Keratinocyte (primary cell): ENCODE measurements at regions not wholly inside any gene's neighbourhood (a gene's known extent, or its start where the extent isn't known, plus 50 kb on each side); places are given as distances from the start of the nearest gene placed in this dataset.

Experiments
- DNase-seq: peaks from one replicate; pipeline ENCODE4 v3.0.0-alpha.2; 2011; ENCODE audit warnings: low read depth, missing footprints, low spot score
- FAIRE-seq: peaks from 2 replicates; lab custom pipeline; 2011; peaks lifted over from hg19 to GRCh38; lab: Jason Lieb, UNC
- H2AFZ ChIP-seq: 2 replicates; pipeline ENCODE4 v1.6.0; 2012; ENCODE audit warnings: low read length, control low read depth, inconsistent platforms; ENCODE audit not compliant: control insufficient read depth
- H3K27ac ChIP-seq: 2 replicates; pipeline ENCODE4 v1.5.1; 2011; ENCODE audit warnings: low read length; ENCODE audit not compliant: control insufficient read depth, insufficient read depth
- H3K27me3 ChIP-seq: 3 replicates; pipeline ENCODE4 v1.6.0; 2011; ENCODE audit warnings: low read length; ENCODE audit not compliant: control insufficient read depth, insufficient read depth; ENCODE audit errors: extremely low read depth
- H3K36me3 ChIP-seq, 2 experiments: 2 replicates in 1 of 2; 3 replicates in 1 of 2; pipeline ENCODE4 v1.5.1; 2011; ENCODE audit warnings: low read length in 2 of 2, mild to moderate bottlenecking in 1 of 2; ENCODE audit not compliant: control insufficient read depth in 2 of 2, insufficient read depth in 2 of 2; ENCODE audit errors: extremely low read depth in 1 of 2
- H3K4me1 ChIP-seq: 3 replicates; pipeline ENCODE4 v1.5.1; 2011; ENCODE audit warnings: low read length; ENCODE audit not compliant: control insufficient read depth, insufficient read depth; ENCODE audit errors: extremely low read depth
- H3K4me2 ChIP-seq: 3 replicates; pipeline ENCODE4 v1.6.0; 2011; ENCODE audit warnings: low read depth, low read length; ENCODE audit not compliant: control insufficient read depth, insufficient read depth; ENCODE audit errors: extremely low read depth
- H3K4me3 ChIP-seq, 3 experiments: fragments of 200-600 bp in 1 of 3; sonication (generic) in 1 of 3; 2 replicates in 2 of 3; 3 replicates in 1 of 3; pipeline ENCODE4 v1.5.1; 2011 to 2016; ENCODE audit warnings: low read length in 3 of 3, mild to moderate bottlenecking in 3 of 3, control low read depth in 2 of 3, inconsistent platforms in 1 of 3, low read depth in 1 of 3, mixed read lengths in 1 of 3, mixed run types in 1 of 3, moderate library complexity in 1 of 3; ENCODE audit not compliant: control insufficient read depth in 2 of 3, insufficient read depth in 2 of 3; ENCODE audit errors: extremely low read depth in 1 of 3
- H3K79me2 ChIP-seq: 2 replicates; pipeline ENCODE4 v1.6.0; 2012; ENCODE audit warnings: low read length; ENCODE audit not compliant: control insufficient read depth, insufficient read depth
- H3K9ac ChIP-seq: 3 replicates; pipeline ENCODE4 v1.6.0; 2011; ENCODE audit warnings: low read length; ENCODE audit not compliant: control insufficient read depth, insufficient read depth; ENCODE audit errors: extremely low read depth
- H3K9me1 ChIP-seq: 3 replicates; pipeline ENCODE4 v1.6.0; 2011; ENCODE audit warnings: low read length; ENCODE audit not compliant: control insufficient read depth, insufficient read depth; ENCODE audit errors: extremely low read depth
- H3K9me3 ChIP-seq: 2 replicates; pipeline ENCODE4 v1.5.1; 2012; ENCODE audit warnings: low read depth, low read length; ENCODE audit not compliant: control insufficient read depth
- H4K20me1 ChIP-seq: 3 replicates; pipeline ENCODE4 v1.6.0; 2011; ENCODE audit warnings: low read length; ENCODE audit not compliant: control insufficient read depth, insufficient read depth; ENCODE audit errors: extremely low read depth
- EZH2 ChIP-seq: IDR thresholded peaks from one replicate; pipeline ENCODE4 v1.6.1; 2012; ENCODE audit warnings: inconsistent platforms, mild to moderate bottlenecking, low read length, moderate library complexity
- dilution Hi-C: fragments of 300-500 bp; cut with MboI; formaldehyde crosslinking; loops from one replicate; pipeline ENCODE4 v1.7.0; 2020; ENCODE audit warnings: low sequenced_read_pairs; ENCODE audit not compliant: extremely low pct_ligation_motif_present
- TF ChIP-seq, protein P1 (sequence below), 3 experiments: IDR thresholded peaks in 1 of 3; conservative IDR thresholded peaks in 1 of 3; optimal IDR thresholded peaks in 1 of 3; 2 replicates in 2 of 3; 3 replicates in 1 of 3; pipeline versions ENCODE3 to v1.5.1; 2011; ENCODE audit warnings: low read length in 3 of 3, mild to moderate bottlenecking in 3 of 3, moderate library complexity in 2 of 3, control low read depth in 1 of 3, inconsistent platforms in 1 of 3; ENCODE audit not compliant: insufficient read depth in 2 of 3; ENCODE audit errors: extremely low read depth in 1 of 3

DNA sequence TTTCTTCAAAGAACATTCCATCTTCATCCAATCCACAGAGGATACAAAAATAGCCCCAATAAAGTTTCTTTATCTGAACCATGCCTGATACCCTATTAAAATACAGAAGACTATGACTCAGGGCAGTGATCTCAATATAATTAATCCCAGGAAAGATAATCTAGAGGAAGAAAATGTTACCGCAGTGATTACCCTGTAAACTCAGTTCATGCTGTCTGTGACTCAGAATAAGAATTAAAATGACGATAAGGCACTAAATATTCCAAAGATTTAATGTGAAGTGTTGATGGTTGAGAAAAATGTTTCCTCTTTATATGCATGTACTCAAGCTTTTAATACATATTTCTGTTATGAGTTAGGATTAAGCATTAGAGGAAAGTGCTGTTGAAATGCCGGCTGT lies 88.6 kb upstream of the LYPLAL1 start:
- no peak for DNase-seq
- FAIRE-seq = no peak
- Histone ChIP-seq H3K4me1 (peaks cover 7% of the 10 kb centered on the region), H3K79me2 (no peaks in the 10 kb centered on the region), H3K27ac (no peak overlapping the region), H3K4me2 (no peak overlapping the region), H3K9me3 (no peaks in the 10 kb centered on the region), H3K9me1 (no peaks in the 10 kb centered on the region), H3K9ac (no peak overlapping the region), H2AFZ (no peak overlapping the region), H4K20me1 (no peaks in the 10 kb centered on the region), H3K27me3 (no peaks in the 10 kb centered on the region), H3K4me3 (no peak overlapping the region), H3K36me3 (no peaks in the 10 kb centered on the region)
- TF ChIP-seq, protein P1, sequence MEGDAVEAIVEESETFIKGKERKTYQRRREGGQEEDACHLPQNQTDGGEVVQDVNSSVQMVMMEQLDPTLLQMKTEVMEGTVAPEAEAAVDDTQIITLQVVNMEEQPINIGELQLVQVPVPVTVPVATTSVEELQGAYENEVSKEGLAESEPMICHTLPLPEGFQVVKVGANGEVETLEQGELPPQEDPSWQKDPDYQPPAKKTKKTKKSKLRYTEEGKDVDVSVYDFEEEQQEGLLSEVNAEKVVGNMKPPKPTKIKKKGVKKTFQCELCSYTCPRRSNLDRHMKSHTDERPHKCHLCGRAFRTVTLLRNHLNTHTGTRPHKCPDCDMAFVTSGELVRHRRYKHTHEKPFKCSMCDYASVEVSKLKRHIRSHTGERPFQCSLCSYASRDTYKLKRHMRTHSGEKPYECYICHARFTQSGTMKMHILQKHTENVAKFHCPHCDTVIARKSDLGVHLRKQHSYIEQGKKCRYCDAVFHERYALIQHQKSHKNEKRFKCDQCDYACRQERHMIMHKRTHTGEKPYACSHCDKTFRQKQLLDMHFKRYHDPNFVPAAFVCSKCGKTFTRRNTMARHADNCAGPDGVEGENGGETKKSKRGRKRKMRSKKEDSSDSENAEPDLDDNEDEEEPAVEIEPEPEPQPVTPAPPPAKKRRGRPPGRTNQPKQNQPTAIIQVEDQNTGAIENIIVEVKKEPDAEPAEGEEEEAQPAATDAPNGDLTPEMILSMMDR (optimal IDR thresholded peaks at IDR 0.05 in 1 of 3, IDR thresholded peaks at IDR 0.05 in 1 of 3, conservative IDR thresholded peaks at IDR 0.05 in 1 of 3; ENCODE audit: extremely low read depth in 1 of 3, insufficient read depth in 2 of 3, low read length in 3 of 3) = no peak
- no peak for TF ChIP-seq EZH2
- dilution Hi-C loops = no loop called here

DNA sequence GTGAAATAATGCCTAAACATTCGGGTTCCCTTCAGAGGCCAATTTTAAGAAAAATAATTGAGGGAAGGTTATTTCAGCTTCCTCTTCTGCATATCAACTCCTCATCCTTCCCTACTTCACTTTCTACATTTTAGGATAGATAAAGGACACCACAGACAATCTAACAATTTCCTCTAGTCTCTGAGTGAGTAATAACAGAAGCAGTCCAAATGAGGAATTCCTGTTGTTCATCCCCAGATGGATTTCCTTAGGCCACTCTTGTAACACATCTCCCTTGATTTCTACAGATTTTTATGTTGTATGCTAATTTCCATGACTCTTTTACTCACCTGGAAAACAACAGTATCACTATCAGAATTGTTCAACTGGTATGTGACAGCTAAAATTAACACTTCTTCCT lies 87.7 kb upstream of the LYPLAL1 start:
- Histone ChIP-seq H3K4me2 (no peak overlapping the region), H3K36me3 (no peaks in the 10 kb centered on the region), H3K9ac (no peak overlapping the region), H4K20me1 (no peaks in the 10 kb centered on the region), H3K4me1 (peaks cover 7% of the 10 kb centered on the region), H3K27ac (no peak overlapping the region), H3K79me2 (no peaks in the 10 kb centered on the region), H3K9me1 (no peaks in the 10 kb centered on the region), H3K9me3 (no peaks in the 10 kb centered on the region), H3K4me3 (no peak overlapping the region), H3K27me3 (no peaks in the 10 kb centered on the region), H2AFZ (no peak overlapping the region)
- DNase-seq (no peak), FAIRE-seq (no peak)
- no peak for TF ChIP-seq EZH2
- TF ChIP-seq, protein P1 (optimal IDR thresholded peaks at IDR 0.05 in 1 of 3, IDR thresholded peaks at IDR 0.05 in 1 of 3, conservative IDR thresholded peaks at IDR 0.05 in 1 of 3; ENCODE audit: extremely low read depth in 1 of 3, insufficient read depth in 2 of 3, low read length in 3 of 3) = no peak
- dilution Hi-C loops = no loop called here
